22Rv1 (cell line): ENCODE measurements at regions not wholly inside any gene's neighbourhood (a gene's known extent, or its start where the extent isn't known, plus 50 kb on each side); places are given as distances from the start of the nearest gene placed in this dataset.

Source experiments
- ZFX ChIP-seq: fragments of 450-650 bp; IDR thresholded peaks from 2 replicates; pipeline ENCODE4 v1.6.1; 2017; ENCODE audit warnings: antibody characterized with exemption, borderline replicate concordance
- TF ChIP-seq, protein P1 (sequence below): fragments of 450-650 bp; IDR thresholded peaks from 2 replicates; pipeline ENCODE4 v1.5.1; 2017; ENCODE audit warnings: mild to moderate bottlenecking

DNA sequence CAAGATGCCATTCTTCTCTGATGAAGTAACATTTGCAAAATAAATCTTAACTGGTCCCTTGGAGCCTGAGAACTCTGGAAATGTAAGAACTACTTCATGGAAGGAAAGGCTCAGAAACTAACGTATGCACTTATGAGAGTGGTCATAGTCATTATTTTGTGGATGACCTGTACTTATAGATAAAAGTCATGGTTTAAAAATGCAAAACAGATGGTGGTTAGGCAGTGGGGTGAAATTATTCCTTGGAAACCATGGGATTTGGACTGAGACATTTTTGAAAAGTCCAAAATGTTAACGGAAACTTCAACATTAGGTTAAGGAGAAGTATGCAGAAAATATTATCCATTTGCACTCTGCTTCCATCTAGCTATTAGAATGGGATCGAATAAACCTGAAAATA lies 223.0 kb downstream of the ICOS start:
- TF ChIP-seq, protein P1, sequence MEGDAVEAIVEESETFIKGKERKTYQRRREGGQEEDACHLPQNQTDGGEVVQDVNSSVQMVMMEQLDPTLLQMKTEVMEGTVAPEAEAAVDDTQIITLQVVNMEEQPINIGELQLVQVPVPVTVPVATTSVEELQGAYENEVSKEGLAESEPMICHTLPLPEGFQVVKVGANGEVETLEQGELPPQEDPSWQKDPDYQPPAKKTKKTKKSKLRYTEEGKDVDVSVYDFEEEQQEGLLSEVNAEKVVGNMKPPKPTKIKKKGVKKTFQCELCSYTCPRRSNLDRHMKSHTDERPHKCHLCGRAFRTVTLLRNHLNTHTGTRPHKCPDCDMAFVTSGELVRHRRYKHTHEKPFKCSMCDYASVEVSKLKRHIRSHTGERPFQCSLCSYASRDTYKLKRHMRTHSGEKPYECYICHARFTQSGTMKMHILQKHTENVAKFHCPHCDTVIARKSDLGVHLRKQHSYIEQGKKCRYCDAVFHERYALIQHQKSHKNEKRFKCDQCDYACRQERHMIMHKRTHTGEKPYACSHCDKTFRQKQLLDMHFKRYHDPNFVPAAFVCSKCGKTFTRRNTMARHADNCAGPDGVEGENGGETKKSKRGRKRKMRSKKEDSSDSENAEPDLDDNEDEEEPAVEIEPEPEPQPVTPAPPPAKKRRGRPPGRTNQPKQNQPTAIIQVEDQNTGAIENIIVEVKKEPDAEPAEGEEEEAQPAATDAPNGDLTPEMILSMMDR, result no peak
- no peak for TF ChIP-seq ZFX
